Effector CD8-positive, alpha-beta T cell (primary cell): ENCODE measurements at regions not wholly inside any gene's neighbourhood (a gene's known extent, or its start where the extent isn't known, plus 50 kb on each side); places are given as distances from the start of the nearest gene placed in this dataset.
"Not testable (repeated sequence)": the region's sequence is repeated elsewhere in the genome, so short reads cannot be mapped to it uniquely, and the experiment has no call there.

Source experiments
- DNase-seq: peaks from one replicate; lab custom pipeline; 2025; lab: John Stamatoyannopoulos, UW

DNA sequence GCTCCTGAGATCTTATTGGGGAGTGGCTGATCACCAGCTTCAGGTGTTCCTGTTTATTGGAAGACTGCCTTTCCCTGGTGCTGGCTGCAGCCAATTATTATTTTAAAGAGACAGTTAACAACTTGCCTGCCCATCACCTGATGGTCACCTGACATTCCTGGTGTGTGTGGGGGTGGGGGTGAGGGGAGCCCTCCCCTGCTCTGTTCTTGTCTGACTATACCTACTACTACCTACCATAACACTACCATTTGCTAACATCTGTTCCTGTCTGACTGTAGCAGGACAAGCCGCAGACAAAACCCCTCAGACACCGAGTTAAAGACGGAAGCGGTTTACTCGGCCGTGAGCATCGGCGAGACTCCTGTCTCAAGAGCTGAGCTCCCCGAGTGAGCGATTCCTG is 54.9 kb upstream of the NBPF3 start:
- DNase-seq: no peak

- no peak for DNase-seq
Observed at GRCh38 chr1:21384620-21385019, 55.3 kb upstream of the NBPF3 start.

DNA sequence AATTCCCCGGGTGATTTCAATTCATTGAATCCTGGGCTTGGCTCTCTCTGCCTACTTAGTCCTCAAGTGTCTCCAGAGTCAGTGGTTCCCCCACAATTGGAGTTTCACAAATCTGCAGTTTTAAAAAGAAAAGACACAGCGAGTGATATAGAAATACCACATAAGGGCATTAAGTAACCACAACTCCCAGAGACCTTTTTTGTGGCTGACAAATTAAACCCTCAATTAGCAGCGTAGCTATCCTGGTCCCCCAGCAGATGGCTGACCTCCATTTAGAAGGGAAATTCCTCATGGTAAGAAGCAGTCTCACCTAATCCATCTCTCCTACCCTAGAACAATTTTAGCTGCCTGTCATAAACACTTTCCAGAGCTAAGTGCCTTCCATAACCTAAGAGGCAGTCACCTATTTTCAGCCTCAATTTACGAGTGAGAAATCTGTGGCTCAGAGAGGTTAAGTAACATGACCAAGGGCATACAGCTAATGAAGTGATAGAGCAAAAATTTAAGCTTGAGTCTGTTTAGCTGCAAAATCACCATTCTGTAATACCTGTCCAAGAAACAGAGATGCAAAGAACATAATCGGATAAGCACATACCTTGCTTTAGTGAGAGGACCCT is 56.0 kb upstream of the NBPF3 start:
- DNase-seq: no peak

GRCh38 chr1:21381354-21381753 is 58.6 kb upstream of the NBPF3 start:
- no peak for DNase-seq

- not testable (repeated sequence) for DNase-seq
Observed at GRCh38 chr1:21380147-21380546, 59.8 kb upstream of the NBPF3 start.

DNA sequence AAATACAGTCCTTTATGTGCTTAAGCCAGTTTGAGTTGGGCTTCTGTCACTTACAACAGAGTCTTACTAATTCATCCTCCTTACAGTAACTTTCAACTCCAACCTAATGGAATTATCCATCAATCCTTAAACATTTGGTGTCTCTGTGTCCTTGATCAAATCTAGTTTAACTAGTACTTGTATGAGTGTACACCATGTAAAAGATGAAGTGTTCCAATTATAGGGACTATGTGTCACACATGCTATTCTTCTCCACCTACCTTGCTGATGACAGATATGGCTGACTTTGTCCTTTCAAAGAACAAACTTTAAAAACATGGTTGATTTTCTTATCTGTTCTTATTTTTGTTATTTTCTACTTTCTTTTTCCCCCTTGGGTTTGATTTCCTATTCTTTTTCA is 60.4 kb upstream of the NBPF3 start:
- DNase-seq: no peak

- DNase-seq: no peak
Observed at GRCh38 chr1:21378705-21379494, 61.0 kb upstream of the NBPF3 start.

GRCh38 chr1:21372383-21372782 is 67.6 kb upstream of the NBPF3 start:
- no peak for DNase-seq

DNA sequence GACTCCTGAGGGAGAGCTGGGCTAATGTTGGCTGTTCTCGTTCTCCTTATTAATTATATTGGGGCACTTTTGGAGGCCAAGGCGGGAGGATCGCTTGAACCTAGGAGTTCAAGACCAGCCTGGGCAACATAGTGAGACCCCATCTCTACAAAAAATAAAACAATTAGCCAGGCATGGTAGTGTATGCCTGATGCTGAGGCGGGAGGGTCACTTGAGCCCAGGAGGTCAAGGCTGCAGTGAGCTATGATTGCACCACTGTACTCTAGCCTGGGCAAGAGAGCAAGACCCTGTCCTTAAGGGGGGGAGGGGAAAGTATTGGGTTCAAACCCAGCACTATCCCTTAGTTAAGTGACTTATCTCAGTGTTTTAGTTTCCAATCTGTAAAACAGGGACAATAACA is 70.0 kb upstream of the NBPF3 start:
- no peak for DNase-seq

GRCh38 chr1:21368515-21369289 is 71.2 kb upstream of the NBPF3 start:
- DNase-seq: peak; percentile 56

GRCh38 chr1:21367973-21368514 is 71.9 kb upstream of the NBPF3 start:
- not testable (repeated sequence) for DNase-seq

DNA sequence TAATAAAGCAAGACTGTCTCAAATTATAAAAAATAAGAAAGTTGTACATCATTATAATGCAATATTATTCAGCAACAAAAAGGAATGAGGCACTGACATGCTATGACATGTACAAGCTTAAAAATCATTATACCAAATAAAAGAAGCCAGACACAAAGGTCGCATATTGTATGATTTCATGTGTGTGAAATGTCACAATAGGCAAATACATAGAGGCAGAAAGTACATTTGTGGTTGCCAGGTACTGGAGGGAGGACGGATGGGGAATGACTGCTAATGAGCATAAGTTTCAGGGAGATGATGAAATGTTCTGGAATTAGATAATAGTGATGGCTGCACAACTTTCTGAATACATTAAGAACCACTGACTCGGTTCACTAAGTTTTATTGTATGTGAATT is 73.6 kb upstream of the NBPF3 start:
- no peak for DNase-seq

DNA sequence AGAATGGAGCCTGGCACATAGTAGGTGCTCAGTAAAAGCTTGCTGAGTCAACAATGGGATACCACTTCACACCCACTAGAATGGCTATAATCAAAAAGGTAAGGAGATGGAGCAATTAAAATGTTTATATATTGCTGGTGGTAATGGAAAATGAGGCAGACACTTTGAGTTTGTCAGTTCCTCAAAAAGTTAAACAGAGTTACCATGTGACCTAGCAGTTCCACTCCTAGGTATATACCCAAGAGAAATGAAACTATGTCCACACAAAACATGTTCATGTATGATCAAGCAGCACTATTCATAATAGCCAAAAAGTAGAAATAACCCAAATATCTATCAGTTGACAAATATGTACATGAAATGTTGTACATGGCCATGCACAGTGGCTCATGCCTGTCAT is 74.8 kb upstream of the ECE1 start:
- no peak for DNase-seq

DNA sequence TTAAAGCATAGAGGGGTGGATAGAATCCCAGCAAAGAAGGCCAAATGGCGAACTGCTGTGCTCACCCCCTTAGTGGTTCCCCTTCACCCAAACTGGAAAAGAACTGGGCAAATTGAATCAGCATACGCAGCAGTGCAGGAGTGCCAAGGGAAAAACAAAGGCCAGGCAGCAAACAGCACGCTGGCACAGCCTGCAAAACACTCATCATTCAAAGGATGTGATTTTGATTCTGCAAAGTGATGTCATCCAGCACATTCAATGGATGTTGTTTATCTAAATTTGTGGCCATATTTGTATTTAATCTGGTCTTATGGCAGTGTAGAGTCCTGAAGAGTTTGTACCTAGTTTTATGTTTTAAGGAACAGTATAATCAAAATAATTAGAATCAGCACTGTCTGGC is 71.8 kb upstream of the ECE1 start:
- no peak for DNase-seq

DNA sequence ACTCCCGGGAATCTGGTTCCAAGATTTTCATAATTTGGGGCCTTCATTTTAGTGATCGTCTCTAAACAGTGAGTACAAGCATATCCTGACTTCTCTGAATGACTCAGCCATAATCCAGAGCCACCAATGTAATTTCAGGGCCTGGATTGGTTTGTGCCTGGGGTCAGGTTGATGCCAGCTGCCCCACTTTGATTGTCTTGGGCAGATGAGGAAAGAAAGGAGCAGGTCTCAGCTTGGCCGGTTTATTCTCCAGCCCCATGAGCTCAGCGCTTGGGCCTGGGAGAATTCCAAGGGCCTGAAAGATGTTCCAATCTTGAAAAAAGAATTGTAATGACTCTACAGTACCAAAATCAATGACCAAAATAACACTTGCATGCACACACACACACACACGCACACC is 71.2 kb upstream of the ECE1 start:
- no peak for DNase-seq

GRCh38 chr1:21357161-21357560 is 66.9 kb upstream of the ECE1 start:
- DNase-seq: no peak

DNA sequence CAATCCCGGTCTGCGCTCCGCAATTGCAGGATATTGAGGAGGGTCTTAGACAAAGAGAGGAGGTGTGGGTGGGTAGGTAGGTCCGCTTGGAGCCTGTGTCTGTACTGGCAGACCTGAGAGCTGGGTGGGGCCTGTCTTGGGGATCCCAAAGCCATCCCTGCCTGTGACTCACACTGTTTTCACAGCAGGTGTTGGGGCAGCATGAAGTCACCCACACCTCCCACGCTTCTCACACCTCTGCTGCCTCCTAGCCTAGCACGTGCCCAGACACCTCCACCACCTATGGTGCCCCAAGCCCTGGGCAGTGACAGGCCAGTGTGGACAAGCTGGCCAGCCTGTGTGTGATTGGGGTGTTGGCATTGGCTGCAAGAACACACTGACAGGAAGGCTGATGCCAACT is 65.7 kb upstream of the ECE1 start:
- no peak for DNase-seq

GRCh38 chr1:21352586-21352985 is 62.3 kb upstream of the ECE1 start:
- no peak for DNase-seq

GRCh38 chr1:21351901-21352300 is 61.6 kb upstream of the ECE1 start:
- no peak for DNase-seq

GRCh38 chr1:21350202-21350885 is 60.1 kb upstream of the ECE1 start:
- no peak for DNase-seq

- DNase-seq: no peak
Observed at GRCh38 chr1:21349693-21350092, 59.4 kb upstream of the ECE1 start.

DNA sequence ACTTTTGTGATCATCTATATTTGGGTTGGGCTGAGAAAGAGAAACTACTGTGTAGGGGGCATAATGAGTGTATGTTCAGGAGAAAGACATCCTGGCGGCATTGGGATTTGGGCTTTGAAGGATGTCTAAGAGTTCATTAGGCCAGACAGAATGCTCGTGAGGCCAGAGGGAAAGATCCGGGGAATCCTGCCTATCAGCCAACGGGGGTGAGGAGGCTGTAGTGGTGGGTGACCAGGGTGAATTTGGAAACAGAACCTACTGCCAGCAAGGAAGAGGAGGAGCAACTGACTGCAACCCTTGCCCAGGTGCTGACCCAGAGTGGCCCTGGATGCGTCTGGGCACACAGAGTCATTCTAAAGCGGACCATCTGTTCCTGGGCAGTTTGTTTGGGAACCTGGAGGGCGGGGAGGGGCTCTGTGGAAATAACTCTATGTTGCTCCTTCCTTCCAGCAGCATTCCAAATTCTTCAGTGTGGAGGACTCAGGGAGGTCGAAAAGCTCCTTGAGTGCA is 56.9 kb upstream of the ECE1 start:
- no peak for DNase-seq
